ENCODE measurements at regions not wholly inside any gene's neighbourhood (a gene's known extent, or its start where the extent isn't known, plus 50 kb on each side); places are given as distances from the start of the nearest gene placed in this dataset.
A peak's percentile ranks its signal among the peaks of the same experiment; 100 is the strongest.

- TF ChIP-seq POLR2A (IDR thresholded peaks at IDR 0.05; ENCODE audit: low read depth, low read length) (peak; percentile 74), CTCF (IDR thresholded peaks at IDR 0.05; ENCODE audit: extremely low read depth in 1 of 2, insufficient read depth in 1 of 2, low read depth in 1 of 2, low read length in 2 of 2) (no peak), MYC (IDR thresholded peaks at IDR 0.05; ENCODE audit: low read depth, low read length) (no peak)
These were observed 896.9 kb downstream of the KCNA4 start for GRCh38 chr11:29119707-29120618.
